ENCODE measurements at regions not wholly inside any gene's neighbourhood (a gene's known extent, or its start where the extent isn't known, plus 50 kb on each side); places are given as distances from the start of the nearest gene placed in this dataset.

DNA sequence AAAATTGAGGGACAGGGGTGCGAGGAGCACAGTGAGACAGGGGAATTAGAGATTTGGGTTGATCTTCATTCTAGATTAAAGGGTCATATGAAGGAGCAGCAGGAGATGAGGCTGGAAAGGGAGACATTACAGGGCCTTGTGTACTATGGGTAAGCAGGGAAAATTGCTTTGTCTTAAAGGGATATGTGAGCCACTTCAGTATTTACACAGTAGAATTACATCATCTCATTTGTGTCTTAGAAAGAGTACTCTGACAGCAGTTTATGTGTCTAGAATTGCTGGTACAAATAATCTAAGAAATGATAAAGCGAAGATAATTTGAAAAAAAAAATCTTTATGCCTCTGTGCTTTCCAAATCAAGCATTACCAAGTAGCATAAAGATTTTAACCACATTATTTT, 287.0 kb upstream of the ARRDC3 start:
- TF ChIP-seq, protein P1, sequence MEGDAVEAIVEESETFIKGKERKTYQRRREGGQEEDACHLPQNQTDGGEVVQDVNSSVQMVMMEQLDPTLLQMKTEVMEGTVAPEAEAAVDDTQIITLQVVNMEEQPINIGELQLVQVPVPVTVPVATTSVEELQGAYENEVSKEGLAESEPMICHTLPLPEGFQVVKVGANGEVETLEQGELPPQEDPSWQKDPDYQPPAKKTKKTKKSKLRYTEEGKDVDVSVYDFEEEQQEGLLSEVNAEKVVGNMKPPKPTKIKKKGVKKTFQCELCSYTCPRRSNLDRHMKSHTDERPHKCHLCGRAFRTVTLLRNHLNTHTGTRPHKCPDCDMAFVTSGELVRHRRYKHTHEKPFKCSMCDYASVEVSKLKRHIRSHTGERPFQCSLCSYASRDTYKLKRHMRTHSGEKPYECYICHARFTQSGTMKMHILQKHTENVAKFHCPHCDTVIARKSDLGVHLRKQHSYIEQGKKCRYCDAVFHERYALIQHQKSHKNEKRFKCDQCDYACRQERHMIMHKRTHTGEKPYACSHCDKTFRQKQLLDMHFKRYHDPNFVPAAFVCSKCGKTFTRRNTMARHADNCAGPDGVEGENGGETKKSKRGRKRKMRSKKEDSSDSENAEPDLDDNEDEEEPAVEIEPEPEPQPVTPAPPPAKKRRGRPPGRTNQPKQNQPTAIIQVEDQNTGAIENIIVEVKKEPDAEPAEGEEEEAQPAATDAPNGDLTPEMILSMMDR (IDR thresholded peaks at IDR 0.05; ENCODE audit: extremely low read depth, missing control alignments) = no peak
- DNase-seq (ENCODE audit: low spot score) = no peak

DNA sequence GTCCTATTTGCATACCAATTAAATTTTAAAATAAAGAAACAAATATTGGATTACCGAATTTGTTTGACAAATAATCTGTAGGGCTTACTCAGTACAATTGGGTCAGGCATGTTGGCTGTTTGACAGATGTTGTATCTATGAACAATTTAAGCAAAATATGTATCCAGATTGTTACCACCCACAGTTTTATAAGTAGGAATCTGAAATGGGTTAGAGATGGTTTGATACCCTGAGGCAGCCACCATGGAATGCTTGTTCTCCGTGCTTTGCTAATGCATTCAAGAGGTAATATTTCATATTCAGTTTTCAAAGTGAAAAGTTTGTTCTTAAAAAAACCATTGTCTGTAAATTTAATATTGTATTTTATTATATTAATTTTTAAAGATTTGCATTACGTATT, 285.1 kb upstream of the ARRDC3 start:
- no peak for DNase-seq (ENCODE audit: low spot score)
- TF ChIP-seq, protein P1 (IDR thresholded peaks at IDR 0.05; ENCODE audit: extremely low read depth, missing control alignments) = no peak

DNA sequence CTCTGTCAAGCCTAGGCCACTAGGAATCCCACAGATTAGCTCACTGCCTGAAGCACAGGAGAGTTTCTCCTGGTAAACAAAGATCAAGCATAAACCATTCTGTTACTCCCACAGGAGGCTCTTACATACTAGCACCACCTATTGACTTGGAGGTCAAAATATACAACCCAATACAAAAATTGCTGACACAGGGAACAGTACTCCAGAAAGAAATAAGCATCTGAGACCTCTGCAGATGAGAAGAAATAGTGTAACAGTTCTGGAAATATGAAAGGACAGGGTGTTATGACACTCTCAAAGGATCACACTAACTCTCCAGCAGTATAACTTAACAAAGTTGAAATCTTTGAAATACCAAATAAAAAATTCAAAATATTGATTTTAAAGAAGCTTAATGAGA, 269.6 kb upstream of the ARRDC3 start:
- TF ChIP-seq, protein P1 (IDR thresholded peaks at IDR 0.05; ENCODE audit: extremely low read depth, missing control alignments) = no peak
- no peak for DNase-seq (ENCODE audit: low spot score)

DNA sequence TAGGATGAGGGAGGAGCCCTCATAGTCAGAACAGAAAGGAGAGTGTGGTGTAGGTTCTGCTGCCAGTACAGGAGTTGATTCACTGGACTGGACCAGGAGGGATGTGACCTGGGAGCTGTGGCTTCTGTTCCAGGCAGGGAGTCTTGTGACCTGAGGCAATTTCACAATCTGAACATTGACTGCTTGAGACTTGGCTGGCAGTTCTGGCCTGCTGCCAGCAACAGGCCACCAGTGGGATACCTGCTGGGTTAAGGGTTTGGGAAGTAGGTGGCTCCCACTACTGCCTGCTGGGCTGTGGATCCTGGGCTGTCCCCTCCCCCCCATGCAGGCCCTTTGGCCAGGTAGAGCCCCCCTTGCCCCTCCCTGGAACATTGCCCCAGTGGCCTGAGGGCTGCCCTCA, 268.6 kb upstream of the ARRDC3 start:
- no peak for DNase-seq (ENCODE audit: low spot score)
- TF ChIP-seq, protein P1 (IDR thresholded peaks at IDR 0.05; ENCODE audit: extremely low read depth, missing control alignments) = no peak

DNA sequence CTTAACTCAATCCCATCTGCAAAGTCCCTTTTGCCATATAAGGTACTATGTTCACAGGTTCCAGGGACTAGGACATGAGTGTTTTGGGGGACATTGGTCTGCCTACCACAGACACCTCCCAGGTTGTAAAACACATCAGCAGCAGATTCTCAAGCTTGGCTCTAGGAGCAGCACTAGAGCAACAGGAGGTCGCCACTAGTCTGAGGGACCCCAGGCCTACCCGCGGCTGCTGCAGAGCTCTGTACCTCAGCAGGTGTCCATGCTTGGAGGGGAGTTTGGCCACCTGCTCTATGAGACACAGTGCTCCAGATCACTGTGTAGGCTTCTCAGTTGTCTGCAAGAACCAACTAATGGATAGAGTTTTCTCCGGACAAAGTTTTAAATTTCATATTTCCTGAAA, 262.2 kb upstream of the ARRDC3 start:
- TF ChIP-seq, protein P1 (IDR thresholded peaks at IDR 0.05; ENCODE audit: extremely low read depth, missing control alignments) = no peak
- DNase-seq (ENCODE audit: low spot score) = no peak

DNA sequence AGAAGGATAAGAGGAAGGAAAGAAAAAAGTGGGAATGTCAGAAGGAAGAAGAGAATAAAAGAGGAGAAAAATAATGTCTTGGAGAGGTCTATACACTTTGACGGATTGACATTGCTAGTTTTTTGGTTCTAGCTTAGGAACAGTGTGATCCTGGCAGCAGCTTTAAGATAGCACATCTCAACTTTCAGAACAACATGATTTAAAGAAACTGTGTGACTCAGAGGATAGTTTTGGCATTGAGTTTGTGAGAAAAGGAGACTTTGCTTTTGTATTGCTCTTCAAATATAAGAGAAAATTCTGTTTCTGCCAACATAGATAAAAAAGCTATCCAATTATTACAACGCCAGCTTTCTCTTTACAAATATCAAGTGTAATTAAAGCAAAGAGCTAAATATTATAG, 260.7 kb upstream of the ARRDC3 start:
- TF ChIP-seq, protein P1 (IDR thresholded peaks at IDR 0.05; ENCODE audit: extremely low read depth, missing control alignments) = no peak
- DNase-seq (ENCODE audit: low spot score) = no peak

DNA sequence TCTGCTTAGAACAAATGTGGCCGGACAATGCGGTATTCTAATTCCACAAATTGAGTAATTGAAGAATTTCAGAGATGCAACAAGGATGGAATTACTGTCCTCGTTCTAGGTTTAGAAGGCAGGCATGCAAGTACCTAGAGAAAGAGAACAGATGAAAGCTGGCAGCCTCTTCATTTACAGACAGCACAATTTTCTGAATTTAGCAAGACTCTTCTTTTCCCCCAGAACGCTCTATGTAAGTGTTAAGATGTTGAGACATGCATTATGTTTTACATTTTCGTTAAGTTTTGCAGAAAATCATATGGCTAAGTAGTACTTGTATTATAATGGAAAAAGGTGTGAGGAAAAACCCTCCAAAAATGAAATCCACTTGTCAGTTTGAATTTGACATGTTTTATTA, 259.5 kb upstream of the ARRDC3 start:
- TF ChIP-seq, protein P1 (IDR thresholded peaks at IDR 0.05; ENCODE audit: extremely low read depth, missing control alignments) = no peak
- no peak for DNase-seq (ENCODE audit: low spot score)

Data from GM20000 (cell line).